Renal cortical epithelial cell (primary cell): ENCODE measurements at regions not wholly inside any gene's neighbourhood (a gene's known extent, or its start where the extent isn't known, plus 50 kb on each side); places are given as distances from the start of the nearest gene placed in this dataset.

Source experiments
- DNase-seq: peaks from one replicate; pipeline ENCODE4 v3.0.0-alpha.2; 2011; ENCODE audit warnings: low read depth

GRCh38 chr7:67553378-67553777 lies 556.7 kb downstream of the TYW1 start:
- DNase-seq, result no peak

- no peak for DNase-seq
These were observed 558.4 kb downstream of the TYW1 start for GRCh38 chr7:67554986-67555385.

GRCh38 chr7:67564959-67565358 lies 568.3 kb downstream of the TYW1 start:
- DNase-seq, result no peak

GRCh38 chr7:67566101-67566500 lies 569.5 kb downstream of the TYW1 start:
- no peak for DNase-seq

- DNase-seq, result no peak
These were observed 574.5 kb downstream of the TYW1 start for GRCh38 chr7:67571026-67571545.

- DNase-seq, result no peak
These were observed 577.0 kb downstream of the TYW1 start for GRCh38 chr7:67573639-67574038.

- no peak for DNase-seq
These were observed 592.0 kb downstream of the TYW1 start for GRCh38 chr7:67588631-67589030.

GRCh38 chr7:67589183-67589582 lies 592.5 kb downstream of the TYW1 start:
- DNase-seq, result no peak

GRCh38 chr7:67590649-67591048 lies 594.0 kb downstream of the TYW1 start:
- DNase-seq, result no peak

- no peak for DNase-seq
These were observed 597.2 kb downstream of the TYW1 start for GRCh38 chr7:67593794-67594193.

GRCh38 chr7:67595431-67596180 lies 599.0 kb downstream of the TYW1 start:
- no peak for DNase-seq

GRCh38 chr7:67597161-67597560 lies 600.5 kb downstream of the TYW1 start:
- DNase-seq, result no peak

GRCh38 chr7:67598469-67598868 lies 601.8 kb downstream of the TYW1 start:
- no peak for DNase-seq

GRCh38 chr7:67599331-67600062 lies 602.9 kb downstream of the TYW1 start:
- DNase-seq, result no peak

GRCh38 chr7:67602246-67602887 lies 605.7 kb downstream of the TYW1 start:
- no peak for DNase-seq

- DNase-seq, result no peak
These were observed 608.1 kb downstream of the TYW1 start for GRCh38 chr7:67604461-67605386.

- DNase-seq, result no peak
These were observed 612.2 kb downstream of the TYW1 start for GRCh38 chr7:67608806-67609205.

- no peak for DNase-seq
These were observed 614.3 kb downstream of the TYW1 start for GRCh38 chr7:67610897-67611296.

- DNase-seq, result no peak
These were observed 618.2 kb downstream of the TYW1 start for GRCh38 chr7:67614843-67615242.

- no peak for DNase-seq
These were observed 619.9 kb downstream of the TYW1 start for GRCh38 chr7:67616517-67616916.

GRCh38 chr7:67618556-67619162 lies 622.0 kb downstream of the TYW1 start:
- DNase-seq, result no peak
